HL-60 (cell line): ENCODE measurements at regions not wholly inside any gene's neighbourhood (a gene's known extent, or its start where the extent isn't known, plus 50 kb on each side); places are given as distances from the start of the nearest gene placed in this dataset.

Source experiments
- DNase-seq, 2 experiments: peaks; one replicate each; pipeline ENCODE4 v3.0.0-alpha.2; 2010 to 2020; ENCODE audit warnings: low read depth in 1 of 2, low spot score in 1 of 2
- H3K27ac ChIP-seq: fragments of 250-450 bp; sonication (Bioruptor Pico); replicated peaks from 2 replicates; pipeline ENCODE4 v1.5.1; 2020; ENCODE audit warnings: mild to moderate bottlenecking, moderate library complexity
- H3K27me3 ChIP-seq: fragments of 250-450 bp; sonication (Bioruptor Pico); 2 replicates; pipeline ENCODE4 v1.5.1; 2021; ENCODE audit warnings: mild to moderate bottlenecking, moderate library complexity; ENCODE audit not compliant: insufficient read depth, poor library complexity, severe bottlenecking
- H3K4me3 ChIP-seq: replicated peaks from 2 replicates; pipeline ENCODE4 v1.5.1; 2011; ENCODE audit warnings: mild to moderate bottlenecking, control low read depth, low read length; ENCODE audit not compliant: insufficient read depth
- GABPA ChIP-seq: IDR thresholded peaks from 2 replicates; pipeline ENCODE4 v1.6.1; 2012; ENCODE audit warnings: low read depth
- POLR2AphosphoS5 ChIP-seq: IDR thresholded peaks from 2 replicates; pipeline ENCODE4 v1.6.1; 2012; ENCODE audit warnings: low read depth
- REST ChIP-seq: IDR thresholded peaks from 2 replicates; pipeline ENCODE4 v1.6.1; 2012; ENCODE audit warnings: low read depth; ENCODE audit not compliant: insufficient replicate concordance
- SPI1 ChIP-seq: IDR thresholded peaks from 2 replicates; pipeline ENCODE4 v1.6.1; 2012; ENCODE audit warnings: low read depth, mild to moderate bottlenecking, borderline replicate concordance
- TF ChIP-seq, protein P1 (sequence below): IDR thresholded peaks from one replicate; pipeline ENCODE4 v1.5.1; 2011; ENCODE audit warnings: low read length, control low read depth, inconsistent platforms; ENCODE audit not compliant: insufficient read depth

GRCh38 chr10:128784444-128784843, 658.2 kb upstream of the MKI67 start:
- H3K27me3 ChIP-seq, result no peaks in the 10 kb centered on the region
- H3K27ac ChIP-seq, result no peak overlapping the region
- no peak for DNase-seq
- no peak overlapping the region for H3K4me3 ChIP-seq
- TF ChIP-seq, protein P1, sequence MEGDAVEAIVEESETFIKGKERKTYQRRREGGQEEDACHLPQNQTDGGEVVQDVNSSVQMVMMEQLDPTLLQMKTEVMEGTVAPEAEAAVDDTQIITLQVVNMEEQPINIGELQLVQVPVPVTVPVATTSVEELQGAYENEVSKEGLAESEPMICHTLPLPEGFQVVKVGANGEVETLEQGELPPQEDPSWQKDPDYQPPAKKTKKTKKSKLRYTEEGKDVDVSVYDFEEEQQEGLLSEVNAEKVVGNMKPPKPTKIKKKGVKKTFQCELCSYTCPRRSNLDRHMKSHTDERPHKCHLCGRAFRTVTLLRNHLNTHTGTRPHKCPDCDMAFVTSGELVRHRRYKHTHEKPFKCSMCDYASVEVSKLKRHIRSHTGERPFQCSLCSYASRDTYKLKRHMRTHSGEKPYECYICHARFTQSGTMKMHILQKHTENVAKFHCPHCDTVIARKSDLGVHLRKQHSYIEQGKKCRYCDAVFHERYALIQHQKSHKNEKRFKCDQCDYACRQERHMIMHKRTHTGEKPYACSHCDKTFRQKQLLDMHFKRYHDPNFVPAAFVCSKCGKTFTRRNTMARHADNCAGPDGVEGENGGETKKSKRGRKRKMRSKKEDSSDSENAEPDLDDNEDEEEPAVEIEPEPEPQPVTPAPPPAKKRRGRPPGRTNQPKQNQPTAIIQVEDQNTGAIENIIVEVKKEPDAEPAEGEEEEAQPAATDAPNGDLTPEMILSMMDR, result no peak
- TF ChIP-seq REST, result no peak
- no peak for TF ChIP-seq POLR2AphosphoS5
- TF ChIP-seq GABPA, result no peak
- TF ChIP-seq SPI1, result no peak

DNA sequence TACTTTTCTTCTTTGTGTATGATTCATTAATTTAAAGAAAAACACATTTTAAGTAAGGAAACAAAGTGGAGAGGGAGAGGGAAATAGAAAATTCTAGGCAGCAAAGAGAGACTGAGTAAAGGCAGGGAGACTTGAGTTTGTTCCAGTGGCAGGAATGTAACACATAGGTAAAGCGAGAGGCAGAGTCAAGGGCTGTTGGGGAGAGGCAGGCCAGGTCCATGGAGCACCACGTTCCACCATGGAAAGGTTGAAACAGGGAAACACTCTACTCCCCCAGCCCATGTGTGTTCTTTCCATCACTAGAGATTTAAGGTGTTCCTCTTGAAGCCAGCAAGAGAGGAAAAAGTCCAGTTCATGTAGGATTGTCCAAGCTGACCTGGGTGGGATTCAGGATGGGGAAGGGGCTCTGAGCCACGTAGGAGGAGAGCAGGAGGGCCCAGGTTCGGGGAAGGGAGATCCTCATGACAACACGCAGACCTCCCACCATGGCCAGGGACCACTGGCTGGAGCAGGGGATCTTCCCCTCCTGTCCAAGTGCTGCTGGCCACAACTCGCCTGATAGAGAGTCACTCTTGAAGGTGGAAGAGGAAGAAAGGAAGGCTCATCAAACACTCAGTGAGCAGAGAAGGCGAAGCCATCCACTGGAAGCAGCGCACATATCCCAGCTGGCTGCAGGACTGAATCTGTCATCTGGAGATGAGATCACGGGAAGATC, 666.4 kb upstream of the MKI67 start:
- TF ChIP-seq POLR2AphosphoS5 (no peak), GABPA (no peak), SPI1 (no peak), REST (no peak)
- TF ChIP-seq, protein P1, result no peak
- DNase-seq, result no peak
- no peaks in the 10 kb centered on the region for H3K27me3 ChIP-seq
- H3K4me3 ChIP-seq, result no peak overlapping the region
- H3K27ac ChIP-seq, result no peak overlapping the region

- TF ChIP-seq GABPA (no peak), POLR2AphosphoS5 (no peak), REST (no peak), SPI1 (no peak)
- TF ChIP-seq, protein P1, result no peak
- H3K27ac ChIP-seq, result no peak overlapping the region
- H3K27me3 ChIP-seq, result no peaks in the 10 kb centered on the region
- no peak for DNase-seq
- H3K4me3 ChIP-seq, result no peak overlapping the region
Measured at GRCh38 chr10:128793726-128794655, 667.8 kb upstream of the MKI67 start.
